WI38 (cell line): ENCODE measurements at regions not wholly inside any gene's neighbourhood (a gene's known extent, or its start where the extent isn't known, plus 50 kb on each side); places are given as distances from the start of the nearest gene placed in this dataset.

Experiments used
- H3K4me3 ChIP-seq: 2 replicates; pipeline ENCODE4 v1.5.1; 2011; ENCODE audit warnings: low read depth, mild to moderate bottlenecking, control low read depth, low read length
- TF ChIP-seq, protein P1 (sequence below): IDR thresholded peaks from 2 replicates; pipeline ENCODE4 v1.5.1; 2012; ENCODE audit warnings: low read depth, mild to moderate bottlenecking, control low read depth, low read length

GRCh38 chr7:18295781-18296423 is 199.6 kb upstream of the HDAC9 start:
- no peak overlapping the region for H3K4me3 ChIP-seq
- TF ChIP-seq, protein P1, sequence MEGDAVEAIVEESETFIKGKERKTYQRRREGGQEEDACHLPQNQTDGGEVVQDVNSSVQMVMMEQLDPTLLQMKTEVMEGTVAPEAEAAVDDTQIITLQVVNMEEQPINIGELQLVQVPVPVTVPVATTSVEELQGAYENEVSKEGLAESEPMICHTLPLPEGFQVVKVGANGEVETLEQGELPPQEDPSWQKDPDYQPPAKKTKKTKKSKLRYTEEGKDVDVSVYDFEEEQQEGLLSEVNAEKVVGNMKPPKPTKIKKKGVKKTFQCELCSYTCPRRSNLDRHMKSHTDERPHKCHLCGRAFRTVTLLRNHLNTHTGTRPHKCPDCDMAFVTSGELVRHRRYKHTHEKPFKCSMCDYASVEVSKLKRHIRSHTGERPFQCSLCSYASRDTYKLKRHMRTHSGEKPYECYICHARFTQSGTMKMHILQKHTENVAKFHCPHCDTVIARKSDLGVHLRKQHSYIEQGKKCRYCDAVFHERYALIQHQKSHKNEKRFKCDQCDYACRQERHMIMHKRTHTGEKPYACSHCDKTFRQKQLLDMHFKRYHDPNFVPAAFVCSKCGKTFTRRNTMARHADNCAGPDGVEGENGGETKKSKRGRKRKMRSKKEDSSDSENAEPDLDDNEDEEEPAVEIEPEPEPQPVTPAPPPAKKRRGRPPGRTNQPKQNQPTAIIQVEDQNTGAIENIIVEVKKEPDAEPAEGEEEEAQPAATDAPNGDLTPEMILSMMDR = no peak

GRCh38 chr7:18302097-18302496 is 193.5 kb upstream of the HDAC9 start:
- H3K4me3 ChIP-seq = no peak overlapping the region
- TF ChIP-seq, protein P1 = no peak

GRCh38 chr7:18305866-18306265 is 189.7 kb upstream of the HDAC9 start:
- H3K4me3 ChIP-seq = no peak overlapping the region
- TF ChIP-seq, protein P1 = no peak

DNA sequence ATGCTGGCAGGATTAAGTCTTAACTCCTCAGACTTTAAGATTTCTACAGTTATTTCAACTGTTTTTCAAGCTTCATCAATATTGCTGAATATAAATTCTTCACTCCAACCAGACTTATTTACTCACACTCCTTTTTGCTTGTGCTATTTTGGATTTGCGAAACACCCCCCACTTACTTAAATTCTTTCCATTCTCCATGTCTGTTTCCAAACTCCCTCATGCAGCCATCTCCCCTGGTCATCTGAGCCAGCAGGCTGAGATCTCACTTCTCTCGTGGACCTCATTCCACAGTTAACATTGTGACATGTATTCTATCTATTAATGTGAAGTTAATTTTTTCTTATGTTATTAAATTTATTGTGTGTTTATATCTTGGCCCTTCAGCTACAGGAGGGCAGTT is 188.9 kb upstream of the HDAC9 start:
- TF ChIP-seq, protein P1 = no peak
- no peak overlapping the region for H3K4me3 ChIP-seq

DNA sequence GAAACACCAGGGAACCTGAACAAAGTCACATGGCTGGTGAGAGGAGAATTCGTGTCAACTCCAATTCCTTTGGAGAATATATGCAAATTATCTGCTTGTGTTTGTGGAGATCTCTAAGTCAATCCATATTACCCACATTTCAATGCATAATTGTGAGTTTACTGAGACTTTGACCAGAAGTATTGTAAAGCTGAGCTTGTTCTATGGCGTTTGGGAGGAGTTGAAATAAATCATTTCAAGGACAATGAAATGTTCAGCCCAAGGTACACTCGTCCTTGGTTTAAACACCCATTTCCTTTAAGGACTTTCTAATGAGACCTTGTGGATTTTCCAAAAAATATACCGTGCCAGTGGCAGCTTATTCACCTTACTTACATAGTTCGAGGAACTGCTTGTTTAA is 186.6 kb upstream of the HDAC9 start:
- TF ChIP-seq, protein P1 = no peak
- no peak overlapping the region for H3K4me3 ChIP-seq

GRCh38 chr7:18312482-18312881 is 183.1 kb upstream of the HDAC9 start:
- TF ChIP-seq, protein P1 = no peak
- H3K4me3 ChIP-seq = no peak overlapping the region

- TF ChIP-seq, protein P1 = no peak
- H3K4me3 ChIP-seq = no peak overlapping the region
These were observed 181.6 kb upstream of the HDAC9 start for GRCh38 chr7:18313965-18314364.
